8988T (cell line): ENCODE measurements at regions not wholly inside any gene's neighbourhood (a gene's known extent, or its start where the extent isn't known, plus 50 kb on each side); places are given as distances from the start of the nearest gene placed in this dataset.
"Not testable (repeated sequence)": the region's sequence is repeated elsewhere in the genome, so short reads cannot be mapped to it uniquely, and the experiment has no call there.

Source experiments
- DNase-seq: peaks from one replicate; pipeline ENCODE4 v3.0.0; 2011

DNA sequence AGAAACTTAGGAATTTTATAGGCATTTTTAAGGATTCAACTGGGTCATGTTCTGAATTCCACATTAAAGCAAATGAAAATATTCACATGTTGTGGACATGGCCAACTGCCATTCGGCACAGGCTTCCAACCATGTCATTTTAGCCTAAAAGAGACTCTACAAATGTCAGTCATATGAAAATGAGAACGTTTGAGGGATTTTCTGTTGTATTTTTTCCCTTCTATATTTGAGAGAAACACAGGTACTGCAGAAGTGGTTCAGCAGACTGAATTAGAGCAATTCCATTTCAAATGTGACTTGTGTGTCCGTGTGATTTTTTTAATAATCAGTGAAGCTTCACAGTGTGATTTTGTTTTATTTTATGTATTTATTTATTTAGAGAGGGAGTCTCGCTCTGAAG is 124.3 kb downstream of the TP53TG3F start:
- not testable (repeated sequence) for DNase-seq

GRCh38 chr16:33588589-33588988 is 129.2 kb downstream of the TP53TG3F start:
- DNase-seq, result not testable (repeated sequence)

DNA sequence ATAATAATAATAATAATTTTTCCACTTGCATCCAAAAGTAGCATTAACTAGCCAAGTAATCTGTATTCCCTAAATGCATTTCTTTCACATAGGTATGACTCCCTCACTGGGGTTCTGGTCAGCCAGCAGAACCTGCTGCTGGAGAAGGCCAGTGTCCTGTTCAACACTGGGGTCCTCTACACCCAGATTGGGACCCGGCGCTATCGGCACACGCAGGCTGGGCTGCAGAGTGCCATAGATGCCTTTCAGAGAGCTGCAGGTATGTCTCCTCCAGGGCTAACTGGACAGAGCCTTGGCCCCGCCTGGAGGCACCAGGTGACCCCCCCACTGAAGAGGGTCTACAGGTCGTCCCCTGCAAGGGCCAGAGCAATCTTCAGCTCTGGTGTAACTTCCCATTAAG is 133.9 kb downstream of the TP53TG3F start:
- not testable (repeated sequence) for DNase-seq

- DNase-seq, result not testable (repeated sequence)
Measured at GRCh38 chr16:33595074-33595473, 135.7 kb downstream of the TP53TG3F start.

DNA sequence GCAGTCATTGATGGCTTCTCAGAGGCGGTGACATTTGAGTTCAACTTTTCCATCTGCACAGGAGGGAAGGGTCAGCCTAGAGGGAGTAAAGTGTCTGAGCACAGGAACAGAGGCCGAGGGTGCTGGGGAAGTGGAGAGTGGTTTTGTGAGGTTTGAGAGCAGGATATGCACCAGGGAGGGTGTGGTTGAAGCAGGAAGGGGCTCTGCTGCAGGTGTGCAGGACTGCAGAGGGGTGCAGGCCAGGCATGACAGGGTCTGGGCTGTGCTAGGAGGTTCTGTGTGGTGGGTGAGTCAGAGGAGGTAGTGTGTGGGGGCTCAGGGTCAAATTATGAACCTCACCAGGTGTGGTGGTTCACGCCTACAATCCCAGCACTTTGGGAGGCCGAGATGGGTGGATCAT is 141.6 kb downstream of the TP53TG3F start:
- not testable (repeated sequence) for DNase-seq

DNA sequence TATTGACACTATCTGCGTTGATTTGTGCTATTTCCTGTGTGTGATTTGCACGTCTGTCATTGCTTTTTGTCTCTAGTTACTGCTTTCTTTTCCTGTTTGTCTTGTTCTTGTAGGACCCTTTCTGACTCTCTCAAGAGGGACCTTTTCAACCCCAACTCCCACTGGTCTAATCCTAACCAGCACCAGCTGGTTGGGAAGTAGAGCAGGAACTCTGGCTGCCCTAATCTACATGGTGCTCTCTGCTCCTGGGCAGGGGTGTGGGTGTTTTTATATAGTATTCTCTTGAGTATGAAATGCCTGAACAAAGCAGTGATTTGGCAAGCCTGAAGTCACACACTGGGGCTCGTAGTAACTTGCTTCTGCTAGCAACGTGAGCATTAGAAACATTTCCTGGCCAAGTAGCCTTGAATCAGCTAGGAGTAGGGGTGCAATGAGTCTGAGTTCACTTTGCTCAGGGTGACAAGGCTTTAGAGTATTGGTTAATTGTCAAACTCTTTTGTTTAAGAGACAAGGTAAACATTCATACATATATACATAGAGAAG is 164.2 kb downstream of the TP53TG3F start:
- not testable (repeated sequence) for DNase-seq

DNA sequence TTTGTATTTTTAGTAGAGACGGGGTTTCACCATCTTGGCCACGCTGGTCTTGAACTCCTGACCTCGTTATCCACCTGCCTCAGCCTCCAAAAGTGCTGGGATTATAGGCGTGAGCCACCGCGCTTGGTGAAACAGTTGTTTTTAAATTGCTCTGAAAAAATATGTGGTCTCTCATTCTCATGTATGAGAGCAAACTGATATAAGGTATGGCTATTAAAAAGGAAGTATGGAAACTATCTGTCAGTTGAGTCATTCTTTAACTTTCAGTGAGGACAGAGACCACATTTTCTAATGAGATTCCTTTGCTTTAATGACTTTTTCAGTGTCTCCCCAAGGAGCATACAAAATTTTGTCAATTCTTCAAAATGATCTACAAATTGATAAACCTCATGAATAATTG is 169.5 kb downstream of the TP53TG3F start:
- not testable (repeated sequence) for DNase-seq

GRCh38 chr16:33631713-33632112 is 172.3 kb downstream of the TP53TG3F start:
- DNase-seq, result not testable (repeated sequence)

- DNase-seq, result not testable (repeated sequence)
Measured at GRCh38 chr16:33634057-33634456, 174.6 kb downstream of the TP53TG3F start.

DNA sequence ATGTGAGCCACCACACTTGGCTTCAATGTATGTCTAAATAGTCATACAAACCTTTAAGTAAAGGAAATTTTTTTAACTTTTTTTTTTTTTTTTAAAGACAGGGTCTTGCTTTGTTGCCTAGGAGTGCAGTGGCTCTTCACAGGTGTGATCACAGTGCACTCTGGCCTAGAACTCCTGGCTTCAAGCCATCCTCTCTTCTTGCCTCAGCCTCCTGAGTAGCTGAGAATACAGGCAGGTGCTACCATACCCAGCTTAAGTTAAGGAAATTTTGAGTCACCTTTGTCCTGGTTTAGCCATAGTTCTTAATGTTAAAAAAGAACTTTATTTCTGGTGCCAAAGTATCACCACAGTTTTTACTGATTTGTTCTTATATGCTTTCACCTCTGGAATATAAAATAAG is 177.3 kb downstream of the TP53TG3F start:
- not testable (repeated sequence) for DNase-seq

DNA sequence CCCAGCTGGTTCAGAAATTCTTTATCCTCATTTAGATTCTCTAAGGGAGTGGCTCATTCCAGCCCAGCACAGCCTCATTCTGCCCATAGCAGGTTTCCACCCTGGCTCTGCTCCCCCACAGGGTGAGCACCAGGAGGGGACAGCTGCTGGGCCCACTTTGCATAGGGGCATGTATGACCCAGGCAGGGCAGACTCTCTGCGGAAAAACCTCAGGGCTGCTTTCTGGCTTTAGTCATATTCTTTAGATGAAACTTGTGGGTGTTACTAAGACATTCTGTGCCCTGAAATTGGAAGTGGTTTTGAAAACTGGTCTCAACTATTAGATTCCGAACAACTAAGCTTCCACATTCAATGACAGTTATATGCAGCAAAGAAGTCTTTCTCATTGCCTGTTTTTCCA is 183.9 kb downstream of the TP53TG3F start:
- DNase-seq, result not testable (repeated sequence)

GRCh38 chr16:33643698-33644381 is 184.4 kb downstream of the TP53TG3F start:
- not testable (repeated sequence) for DNase-seq

DNA sequence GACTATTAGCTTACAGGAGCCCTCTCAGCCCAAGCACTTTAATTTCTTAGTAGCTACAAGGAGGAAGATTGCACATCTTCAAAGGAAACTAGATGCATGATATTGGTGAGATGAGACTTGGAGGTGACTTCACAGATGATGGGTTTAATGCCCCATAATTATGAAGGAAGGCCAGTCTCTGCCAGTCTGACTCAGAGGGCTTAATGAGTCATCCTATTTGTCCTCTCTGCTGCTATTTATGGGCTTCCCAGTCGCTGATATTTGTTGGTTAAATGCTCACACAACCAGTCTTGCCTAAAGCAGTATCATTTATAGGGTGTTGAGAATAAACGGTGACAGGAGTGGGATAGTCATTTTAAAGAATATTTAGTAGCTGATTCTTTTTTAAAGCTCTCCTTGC is 187.0 kb downstream of the TP53TG3F start:
- not testable (repeated sequence) for DNase-seq

DNA sequence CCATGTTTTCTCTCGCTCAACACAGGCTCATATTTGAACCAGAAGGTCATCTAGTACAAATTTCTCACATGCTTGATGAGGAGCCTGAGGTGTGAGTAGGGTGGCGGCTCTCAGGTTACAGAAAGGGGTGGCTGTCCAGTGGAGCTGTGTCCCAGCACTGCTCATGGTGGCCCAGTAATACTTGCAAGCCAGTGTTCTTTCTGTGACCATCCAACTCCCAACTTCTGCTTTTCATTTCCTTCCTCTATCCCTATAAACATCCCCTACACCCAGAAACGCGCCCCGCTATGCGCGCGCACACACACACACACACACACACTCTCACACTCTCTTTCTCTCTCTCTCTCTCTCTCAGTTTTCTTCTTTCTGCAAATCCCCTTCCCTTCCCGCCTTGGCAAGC is 196.3 kb downstream of the TP53TG3F start:
- not testable (repeated sequence) for DNase-seq

GRCh38 chr16:33656394-33656793 is 197.0 kb downstream of the TP53TG3F start:
- DNase-seq, result not testable (repeated sequence)

GRCh38 chr16:33657717-33658116 is 198.3 kb downstream of the TP53TG3F start:
- DNase-seq, result not testable (repeated sequence)

- not testable (repeated sequence) for DNase-seq
Measured at GRCh38 chr16:33680791-33681190, 221.4 kb downstream of the TP53TG3F start.

GRCh38 chr16:33700320-33700719 is 240.9 kb downstream of the TP53TG3F start:
- DNase-seq, result not testable (repeated sequence)

DNA sequence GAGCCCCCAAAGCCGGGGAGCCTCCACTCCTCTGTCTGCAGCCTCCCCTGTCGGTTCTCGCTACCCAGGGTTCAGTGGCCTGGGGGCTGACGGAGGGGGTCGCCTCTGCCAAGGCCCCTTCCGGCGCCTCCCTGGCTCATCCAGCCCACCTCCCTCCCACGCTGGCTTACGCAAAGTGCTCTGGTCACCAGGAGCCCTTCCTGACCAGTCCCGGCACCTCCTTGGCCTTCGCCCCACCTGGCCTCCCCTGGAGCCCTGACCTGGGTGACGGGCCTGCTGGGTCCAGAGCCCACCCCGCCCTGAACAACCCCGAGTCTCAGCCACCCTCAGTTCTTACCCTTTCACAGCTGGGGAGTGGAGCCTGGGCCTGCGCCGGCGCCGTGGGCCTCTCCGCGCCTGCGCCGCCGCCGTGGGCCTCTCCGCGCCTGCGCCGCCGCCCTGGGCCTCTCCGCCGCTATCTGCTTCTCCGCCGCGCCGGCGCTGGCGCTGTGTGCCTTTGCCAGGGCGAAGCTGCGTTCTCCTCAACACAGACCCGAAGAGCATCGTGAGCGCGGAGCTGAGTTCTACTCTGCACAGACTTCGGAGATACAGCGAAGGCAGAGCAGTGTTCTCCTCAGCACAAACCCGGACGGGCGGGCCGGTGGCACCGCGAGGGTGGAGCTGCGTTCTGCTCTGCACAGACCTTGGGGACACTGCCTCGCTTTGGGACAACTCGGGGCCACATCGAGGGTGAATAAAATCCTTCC is 247.6 kb downstream of the TP53TG3F start:
- not testable (repeated sequence) for DNase-seq

- DNase-seq, result not testable (repeated sequence)
Measured at GRCh38 chr16:33707591-33707934, 248.2 kb downstream of the TP53TG3F start.

GRCh38 chr16:33709856-33710695 is 250.7 kb downstream of the TP53TG3F start:
- DNase-seq, result not testable (repeated sequence)

DNA sequence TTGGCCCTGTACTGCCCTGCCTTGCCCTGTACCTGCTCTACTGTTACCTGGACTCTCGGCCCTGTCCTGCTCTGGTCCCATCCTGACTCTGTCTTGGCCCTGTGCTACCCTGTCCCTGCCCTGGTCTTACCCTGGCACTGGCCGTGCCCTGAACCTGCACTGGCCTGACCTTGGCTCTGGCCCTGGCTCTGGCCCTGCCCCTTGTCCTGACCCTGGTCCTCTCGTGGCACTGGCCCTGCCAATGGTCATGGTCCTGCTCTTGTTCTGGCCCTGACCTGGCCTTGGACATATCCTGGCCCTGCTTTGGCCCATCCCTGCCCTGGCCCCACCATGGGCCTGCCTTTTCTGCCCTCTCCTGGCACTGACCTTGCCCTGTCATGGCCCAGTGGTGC is 251.3 kb downstream of the TP53TG3F start:
- DNase-seq, result not testable (repeated sequence)

- DNase-seq, result not testable (repeated sequence)
Measured at GRCh38 chr16:33711616-33712015, 252.2 kb downstream of the TP53TG3F start.
